DOHH2 (cell line): ENCODE measurements at regions not wholly inside any gene's neighbourhood (a gene's known extent, or its start where the extent isn't known, plus 50 kb on each side); places are given as distances from the start of the nearest gene placed in this dataset.
"Not testable (repeated sequence)": the region's sequence is repeated elsewhere in the genome, so short reads cannot be mapped to it uniquely, and the experiment has no call there.

Experiments used
- H3F3A ChIP-seq: fragments of 200-600 bp; sonication (generic), shearing (Covaris generic); 2 replicates; pipeline ENCODE4 v1.6.0; 2016; ENCODE audit warnings: antibody characterized with exemption, mild to moderate bottlenecking; ENCODE audit not compliant: control insufficient read depth, insufficient read depth
- H3K27ac ChIP-seq: fragments of 200-600 bp; sonication (generic); 2 replicates; pipeline ENCODE4 v1.5.1; 2014; ENCODE audit warnings: low read depth, mild to moderate bottlenecking, low read length, moderate library complexity
- H3K27me3 ChIP-seq: fragments of 200-600 bp; sonication (generic); 2 replicates; pipeline ENCODE4 v1.6.1; 2014; ENCODE audit warnings: mild to moderate bottlenecking, low read length, mixed read lengths; ENCODE audit not compliant: control insufficient read depth
- H3K36me3 ChIP-seq: fragments of 200-600 bp; sonication (generic); 2 replicates; pipeline ENCODE4 v1.6.1; 2014; ENCODE audit warnings: mild to moderate bottlenecking, low read length, moderate library complexity, mixed read lengths; ENCODE audit not compliant: control insufficient read depth
- H3K4me1 ChIP-seq: fragments of 200-600 bp; sonication (generic); 2 replicates; pipeline ENCODE4 v1.6.1; 2014; ENCODE audit warnings: mild to moderate bottlenecking, low read length, mixed read lengths; ENCODE audit not compliant: control insufficient read depth
- H3K4me2 ChIP-seq: fragments of 200-600 bp; sonication (generic); 2 replicates; pipeline ENCODE4 v1.6.0; 2014; ENCODE audit warnings: mild to moderate bottlenecking, low read length, moderate library complexity
- H3K4me3 ChIP-seq: fragments of 200-600 bp; sonication (generic); 2 replicates; pipeline ENCODE4 v1.5.1; 2014; ENCODE audit warnings: mild to moderate bottlenecking, low read length, mixed read lengths
- H3K79me2 ChIP-seq: fragments of 200-600 bp; sonication (generic); 2 replicates; pipeline ENCODE4 v1.6.1; 2014; ENCODE audit warnings: mild to moderate bottlenecking, low read length, mixed read lengths; ENCODE audit not compliant: control insufficient read depth
- H3K9me2 ChIP-seq: fragments of 200-600 bp; sonication (generic); replicated peaks from 2 replicates; pipeline ENCODE4 v1.6.1; 2014; ENCODE audit warnings: mild to moderate bottlenecking, low read length, mixed read lengths; ENCODE audit not compliant: control insufficient read depth
- H3K9me3 ChIP-seq: fragments of 200-600 bp; sonication (generic); 2 replicates; pipeline ENCODE4 v1.6.1; 2014; ENCODE audit warnings: antibody characterized with exemption, low read length, mixed read lengths; ENCODE audit not compliant: control insufficient read depth, insufficient read depth
- H4K20me1 ChIP-seq: fragments of 200-600 bp; sonication (generic); 2 replicates; pipeline ENCODE4 v1.6.0; 2014; ENCODE audit warnings: low read depth, mild to moderate bottlenecking, antibody characterized with exemption, low read length, moderate library complexity; ENCODE audit not compliant: control insufficient read depth, insufficient read depth
- CTCF ChIP-seq: fragments of 200-600 bp; sonication (generic); IDR thresholded peaks from one replicate; pipeline ENCODE4 v1.5.1; 2014; ENCODE audit warnings: antibody characterized with exemption, mild to moderate bottlenecking, low read depth, low read length; ENCODE audit not compliant: poor library complexity, severe bottlenecking
- EZH2phosphoT487 ChIP-seq: fragments of 200-600 bp; sonication (generic); IDR thresholded peaks from 2 replicates; pipeline ENCODE4 v1.6.1; 2017; ENCODE audit warnings: borderline replicate concordance, mild to moderate bottlenecking, antibody characterized with exemption, low read length, moderate library complexity, mixed read lengths

GRCh38 chr4:167873496-167873895 lies 218.8 kb upstream of the ANXA10 start:
- Histone ChIP-seq H3K4me1 (no peaks in the 10 kb centered on the region), H3K79me2 (no peaks in the 10 kb centered on the region), H3K27ac (no peak overlapping the region), H3K9me2 (no peaks in the 10 kb centered on the region), H3F3A (no peaks in the 10 kb centered on the region), H3K36me3 (no peaks in the 10 kb centered on the region), H3K4me3 (no peak overlapping the region), H4K20me1 (no peaks in the 10 kb centered on the region), H3K9me3 (no peaks in the 10 kb centered on the region), H3K4me2 (no peak overlapping the region), H3K27me3 (no peaks in the 10 kb centered on the region)
- TF ChIP-seq CTCF (no peak), EZH2phosphoT487 (no peak)

- not testable (repeated sequence) for H3F3A ChIP-seq, H3K36me3 ChIP-seq, H3K9me2 ChIP-seq, H3K27me3 ChIP-seq, H3K79me2 ChIP-seq, H3K27ac ChIP-seq, H3K4me3 ChIP-seq, H3K4me2 ChIP-seq, H4K20me1 ChIP-seq, H3K9me3 ChIP-seq, H3K4me1 ChIP-seq
Measured at GRCh38 chr4:167876091-167876490, 216.2 kb upstream of the ANXA10 start.

- H3K4me2 ChIP-seq, H3K27me3 ChIP-seq, H3K4me1 ChIP-seq, H3K9me3 ChIP-seq, H3K9me2 ChIP-seq, H3K36me3 ChIP-seq, H3K79me2 ChIP-seq, H3F3A ChIP-seq, H3K27ac ChIP-seq, H3K4me3 ChIP-seq, H4K20me1 ChIP-seq: not testable (repeated sequence)
Measured at GRCh38 chr4:167877826-167878225, 214.5 kb upstream of the ANXA10 start.

- no peaks in the 10 kb centered on the region for H3K79me2 ChIP-seq
- H3K9me3 ChIP-seq = no peaks in the 10 kb centered on the region
- no peak for TF ChIP-seq CTCF
- no peak for TF ChIP-seq EZH2phosphoT487
- no peaks in the 10 kb centered on the region for H4K20me1 ChIP-seq
- no peaks in the 10 kb centered on the region for H3F3A ChIP-seq
- no peaks in the 10 kb centered on the region for H3K36me3 ChIP-seq
- no peak overlapping the region for H3K4me2 ChIP-seq
- no peaks in the 10 kb centered on the region for H3K4me1 ChIP-seq
- no peaks in the 10 kb centered on the region for H3K27me3 ChIP-seq
- H3K9me2 ChIP-seq = no peaks in the 10 kb centered on the region; the same call in 1 of the 2 replicates
- H3K4me3 ChIP-seq = no peak overlapping the region
- H3K27ac ChIP-seq = no peak overlapping the region
Measured at GRCh38 chr4:167883266-167883665, 209.1 kb upstream of the ANXA10 start.
